Fibroblast of lung (primary cell): ENCODE measurements at regions not wholly inside any gene's neighbourhood (a gene's known extent, or its start where the extent isn't known, plus 50 kb on each side); places are given as distances from the start of the nearest gene placed in this dataset.

ENCODE experiments used
- DNase-seq, 2 donors: peaks; one replicate each; pipeline versions ENCODE4 v3.0.0 to v3.0.0-alpha.2; 2010; ENCODE audit warnings: low read depth in 2 of 2
- H2AFZ ChIP-seq: 2 replicates; pipeline ENCODE4 v1.5.1; 2012; ENCODE audit warnings: low read length, control low read depth, inconsistent platforms
- H3K27ac ChIP-seq: 2 replicates; pipeline ENCODE4 v1.5.1; 2011; ENCODE audit warnings: low read length, control low read depth; ENCODE audit not compliant: insufficient read depth
- H3K27me3 ChIP-seq: 2 replicates; pipeline ENCODE4 v1.5.1; 2011; ENCODE audit warnings: mild to moderate bottlenecking, low read length; ENCODE audit not compliant: control insufficient read depth, insufficient read depth
- H3K36me3 ChIP-seq: 2 replicates; pipeline ENCODE4 v1.5.1; 2011; ENCODE audit warnings: low read length; ENCODE audit not compliant: control insufficient read depth, insufficient read depth
- H3K4me1 ChIP-seq: 2 replicates; pipeline ENCODE4 v1.5.1; 2011; ENCODE audit warnings: low read length; ENCODE audit not compliant: control insufficient read depth, insufficient read depth; ENCODE audit errors: extremely low read depth
- H3K4me2 ChIP-seq: 2 replicates; pipeline ENCODE4 v1.5.1; 2011; ENCODE audit warnings: low read length, control low read depth; ENCODE audit not compliant: insufficient read depth; ENCODE audit errors: extremely low read depth
- H3K4me3 ChIP-seq, 4 experiments: fragments of 200-600 bp in 1 of 4; sonication (generic) in 1 of 4; replicated peaks in 1 of 4; 2 replicates each; pipeline ENCODE4 v1.5.1; 2011 to 2016; ENCODE audit warnings: low read length in 4 of 4, low read depth in 3 of 4, mild to moderate bottlenecking in 3 of 4, control low read depth in 2 of 4, inconsistent platforms in 1 of 4, mixed read lengths in 1 of 4; ENCODE audit not compliant: insufficient read depth in 1 of 4; ENCODE audit errors: control extremely low read depth in 1 of 4
- H3K79me2 ChIP-seq: 2 replicates; pipeline ENCODE4 v1.5.1; 2012; ENCODE audit warnings: mild to moderate bottlenecking, low read length, inconsistent platforms; ENCODE audit not compliant: control insufficient read depth, insufficient read depth
- H3K9ac ChIP-seq: 2 replicates; pipeline ENCODE4 v1.5.1; 2011; ENCODE audit warnings: mild to moderate bottlenecking, low read length, control low read depth; ENCODE audit not compliant: insufficient read depth
- H3K9me3 ChIP-seq: 2 replicates; pipeline ENCODE4 v1.5.1; 2012; ENCODE audit warnings: low read depth, low read length; ENCODE audit not compliant: control insufficient read depth, insufficient read depth
- H4K20me1 ChIP-seq: 2 replicates; pipeline ENCODE4 v1.5.1; 2011; ENCODE audit warnings: low read length; ENCODE audit not compliant: control insufficient read depth, insufficient read depth; ENCODE audit errors: extremely low read depth
- CTCF ChIP-seq, 2 donors: IDR thresholded peaks in 1 of 2; conservative IDR thresholded peaks in 1 of 2; 1 replicate in 1 of 2; 2 replicates in 1 of 2; pipeline ENCODE4 v1.5.1; 2011 to 2012; ENCODE audit warnings: low read length in 2 of 2, control low read depth in 1 of 2, inconsistent platforms in 1 of 2, low read depth in 1 of 2, mild to moderate bottlenecking in 1 of 2
- EZH2 ChIP-seq: IDR thresholded peaks from 2 replicates; pipeline ENCODE4 v1.5.1; 2012; ENCODE audit warnings: low read length, control low read depth, mild to moderate bottlenecking; ENCODE audit errors: missing control alignments

DNA sequence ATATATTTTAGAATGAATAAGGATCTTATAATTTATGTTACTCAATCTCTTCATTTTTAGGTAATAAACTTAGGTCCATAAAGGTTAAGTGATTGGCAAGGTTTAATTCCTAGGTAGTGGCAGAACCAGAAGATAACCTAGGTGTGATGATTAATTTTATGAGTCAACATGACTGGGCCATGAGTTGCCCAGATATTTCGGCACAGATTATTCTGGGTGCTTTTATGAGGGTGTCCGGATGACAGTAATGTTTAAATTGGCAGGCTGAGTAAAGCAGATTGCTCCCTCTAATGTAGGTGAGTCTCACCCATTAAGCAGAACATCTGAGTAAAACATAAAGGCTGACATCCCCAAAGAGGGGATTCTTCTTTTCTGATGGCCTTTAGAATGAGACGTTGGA lies 1349.3 kb upstream of the CELF2 start:
- H3K4me2 ChIP-seq: no peak overlapping the region
- H3K27me3 ChIP-seq: no peaks in the 10 kb centered on the region
- no peak for DNase-seq
- no peaks in the 10 kb centered on the region for H3K4me1 ChIP-seq
- H4K20me1 ChIP-seq: no peaks in the 10 kb centered on the region
- no peaks in the 10 kb centered on the region for H3K79me2 ChIP-seq
- H3K4me3 ChIP-seq: no peak overlapping the region
- H3K9ac ChIP-seq: no peak overlapping the region
- TF ChIP-seq EZH2 (no peak), CTCF (conservative IDR thresholded peaks at IDR 0.05 in 1 of 2, IDR thresholded peaks at IDR 0.05 in 1 of 2; ENCODE audit: low read depth in 1 of 2, low read length in 2 of 2) (no peak)
- no peak overlapping the region for H2AFZ ChIP-seq
- H3K9me3 ChIP-seq: no peaks in the 10 kb centered on the region
- no peak overlapping the region for H3K27ac ChIP-seq
- no peaks in the 10 kb centered on the region for H3K36me3 ChIP-seq

GRCh38 chr10:9670911-9671310 lies 1346.8 kb upstream of the CELF2 start:
- TF ChIP-seq CTCF (conservative IDR thresholded peaks at IDR 0.05 in 1 of 2, IDR thresholded peaks at IDR 0.05 in 1 of 2; ENCODE audit: low read depth in 1 of 2, low read length in 2 of 2) (no peak), EZH2 (no peak)
- H4K20me1 ChIP-seq: no peaks in the 10 kb centered on the region
- no peaks in the 10 kb centered on the region for H3K36me3 ChIP-seq
- no peaks in the 10 kb centered on the region for H3K27me3 ChIP-seq
- H3K27ac ChIP-seq: no peak overlapping the region
- no peaks in the 10 kb centered on the region for H3K9me3 ChIP-seq
- no peak overlapping the region for H3K4me3 ChIP-seq
- DNase-seq: peak in 1 of 2 donors; percentile 4
- H3K79me2 ChIP-seq: no peaks in the 10 kb centered on the region
- H3K4me1 ChIP-seq: no peaks in the 10 kb centered on the region
- no peak overlapping the region for H3K9ac ChIP-seq
- H2AFZ ChIP-seq: no peak overlapping the region
- H3K4me2 ChIP-seq: no peak overlapping the region

GRCh38 chr10:9681655-9682054 lies 1336.0 kb upstream of the CELF2 start:
- TF ChIP-seq CTCF (conservative IDR thresholded peaks at IDR 0.05 in 1 of 2, IDR thresholded peaks at IDR 0.05 in 1 of 2; ENCODE audit: low read depth in 1 of 2, low read length in 2 of 2) (no peak), EZH2 (no peak)
- Histone ChIP-seq H3K9me3 (no peaks in the 10 kb centered on the region), H3K27ac (no peak overlapping the region)

More at GRCh38 chr10:9681655-9682054, 1336.0 kb upstream of the CELF2 start:
- H3K79me2 ChIP-seq: no peaks in the 10 kb centered on the region
- H3K36me3 ChIP-seq: no peaks in the 10 kb centered on the region
- H3K4me2 ChIP-seq: no peak overlapping the region
- no peak for DNase-seq
- no peaks in the 10 kb centered on the region for H3K27me3 ChIP-seq
- no peak overlapping the region for H2AFZ ChIP-seq
- H3K4me3 ChIP-seq: no peak overlapping the region
- H3K4me1 ChIP-seq: no peaks in the 10 kb centered on the region
- H3K9ac ChIP-seq: no peak overlapping the region
- no peaks in the 10 kb centered on the region for H4K20me1 ChIP-seq
